Occipital lobe (tissue), 1 donor: ENCODE measurements at regions not wholly inside any gene's neighbourhood (a gene's known extent, or its start where the extent isn't known, plus 50 kb on each side); places are given as distances from the start of the nearest gene placed in this dataset.

Source experiments
- DNase-seq: peaks from one replicate; lab custom pipeline; 2025; lab: John Stamatoyannopoulos, UW

- DNase-seq, result no peak
These were observed 425.3 kb upstream of the ANKRD30A start for GRCh38 chr10:36700123-36700522.

- no peak for DNase-seq
These were observed 432.6 kb upstream of the ANKRD30A start for GRCh38 chr10:36692759-36693158.

- DNase-seq, result no peak
These were observed 436.7 kb upstream of the ANKRD30A start for GRCh38 chr10:36688717-36689116.

- DNase-seq, result no peak
These were observed 442.0 kb upstream of the ANKRD30A start for GRCh38 chr10:36683421-36683820.

- DNase-seq, result no peak
These were observed 443.4 kb upstream of the ANKRD30A start for GRCh38 chr10:36681751-36682632.

- no peak for DNase-seq
These were observed 445.8 kb upstream of the ANKRD30A start for GRCh38 chr10:36679554-36679953.

GRCh38 chr10:36677431-36677768, 448.0 kb upstream of the ANKRD30A start:
- DNase-seq, result no peak

GRCh38 chr10:36676756-36677430, 448.5 kb upstream of the ANKRD30A start:
- no peak for DNase-seq

- DNase-seq, result no peak
These were observed 449.1 kb upstream of the ANKRD30A start for GRCh38 chr10:36676321-36676720.

GRCh38 chr10:36675458-36675880, 449.9 kb upstream of the ANKRD30A start:
- DNase-seq, result no peak

GRCh38 chr10:36671607-36672006, 453.8 kb upstream of the ANKRD30A start:
- DNase-seq, result no peak

- DNase-seq, result no peak
These were observed 454.6 kb upstream of the ANKRD30A start for GRCh38 chr10:36670621-36671402.

- no peak for DNase-seq
These were observed 455.6 kb upstream of the ANKRD30A start for GRCh38 chr10:36669615-36670352.

- no peak for DNase-seq
These were observed 458.9 kb upstream of the ANKRD30A start for GRCh38 chr10:36666451-36666850.

GRCh38 chr10:36662571-36662970, 462.8 kb upstream of the ANKRD30A start:
- no peak for DNase-seq

- DNase-seq, result no peak
These were observed 475.1 kb upstream of the ANKRD30A start for GRCh38 chr10:36650274-36650673.

GRCh38 chr10:36647540-36647939, 477.9 kb upstream of the ANKRD30A start:
- no peak for DNase-seq

- DNase-seq, result no peak
These were observed 484.8 kb upstream of the ANKRD30A start for GRCh38 chr10:36640626-36641025.

- DNase-seq, result no peak
These were observed 486.8 kb upstream of the ANKRD30A start for GRCh38 chr10:36638462-36639155.

GRCh38 chr10:36636879-36637278, 488.5 kb upstream of the ANKRD30A start:
- no peak for DNase-seq
